Thymus (tissue), 11 donors: ENCODE measurements at regions not wholly inside any gene's neighbourhood (a gene's known extent, or its start where the extent isn't known, plus 50 kb on each side); places are given as distances from the start of the nearest gene placed in this dataset.
"Not testable (repeated sequence)": the region's sequence is repeated elsewhere in the genome, so short reads cannot be mapped to it uniquely, and the experiment has no call there.

ENCODE experiments used
- DNase-seq, 9 donors: peaks; one replicate each; pipeline ENCODE4 v3.0.0-alpha.2; 2013; ENCODE audit warnings: low spot score in 9 of 9, low read depth in 6 of 9, missing footprints in 1 of 9
- H3K27ac ChIP-seq, 2 donors: one replicate each; pipeline ENCODE4 v1.5.1; 2013; ENCODE audit warnings: control low read depth in 1 of 2, low read depth in 1 of 2, low read length in 1 of 2, mild to moderate bottlenecking in 1 of 2, moderate library complexity in 1 of 2
- H3K27me3 ChIP-seq, 2 donors: one replicate each; pipeline ENCODE4 v1.5.1; 2013; ENCODE audit warnings: low read length in 1 of 2; ENCODE audit not compliant: control insufficient read depth in 2 of 2, insufficient read depth in 1 of 2
- H3K36me3 ChIP-seq, 2 donors: one replicate each; pipeline ENCODE4 v1.5.1; 2013; ENCODE audit warnings: low read length in 1 of 2, mild to moderate bottlenecking in 1 of 2, moderate library complexity in 1 of 2; ENCODE audit not compliant: control insufficient read depth in 2 of 2, insufficient read depth in 2 of 2
- H3K4me1 ChIP-seq, 2 donors: one replicate each; pipeline ENCODE4 v1.5.1; 2013; ENCODE audit warnings: low read length in 2 of 2; ENCODE audit not compliant: control insufficient read depth in 2 of 2, insufficient read depth in 2 of 2
- H3K4me3 ChIP-seq, 2 donors: one replicate each; pipeline ENCODE4 v1.5.1; 2013; ENCODE audit warnings: low read length in 2 of 2, control low read depth in 1 of 2, mild to moderate bottlenecking in 1 of 2
- H3K9me3 ChIP-seq, 2 donors: one replicate each; pipeline ENCODE4 v1.5.1; 2013; ENCODE audit warnings: low read length in 1 of 2, mild to moderate bottlenecking in 1 of 2; ENCODE audit not compliant: control insufficient read depth in 2 of 2, insufficient read depth in 1 of 2
- WGBS: extraction: QIAGEN DNeasy Blood & Tissue Kit; methylation state at CpG from one replicate; pipeline ENCODE4 v1.1.7; 2013; 5-methylcytosine and 5-hydroxymethylcytosine counted together
- donor health status: healthy.

DNA sequence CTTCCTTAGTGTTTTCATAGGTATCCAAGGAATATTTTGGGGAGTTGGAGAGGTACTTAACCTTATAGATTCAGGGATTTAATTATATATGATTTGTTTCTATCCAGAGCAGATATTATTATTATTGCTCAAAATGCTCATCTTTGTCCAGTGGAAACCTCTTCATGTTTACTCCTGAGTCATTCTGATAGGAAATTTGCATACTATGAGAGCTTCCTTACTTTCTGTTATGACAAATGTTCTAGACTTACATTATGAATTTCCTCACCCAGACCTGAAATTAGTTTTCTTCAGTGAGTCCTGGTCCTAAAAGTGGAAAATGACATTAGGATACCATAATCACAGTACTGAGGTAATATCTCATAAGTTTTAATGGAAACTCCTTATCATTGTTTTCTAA lies 57.5 kb upstream of the PLPPR5 start:
- H3K27me3 ChIP-seq = no peaks in the 10 kb centered on the region
- no peak overlapping the region for H3K4me3 ChIP-seq
- H3K4me1 ChIP-seq = no peaks in the 10 kb centered on the region
- no peak for DNase-seq
- H3K27ac ChIP-seq = no peak overlapping the region
- H3K36me3 ChIP-seq = no peaks in the 10 kb centered on the region
- no peaks in the 10 kb centered on the region for H3K9me3 ChIP-seq

DNA sequence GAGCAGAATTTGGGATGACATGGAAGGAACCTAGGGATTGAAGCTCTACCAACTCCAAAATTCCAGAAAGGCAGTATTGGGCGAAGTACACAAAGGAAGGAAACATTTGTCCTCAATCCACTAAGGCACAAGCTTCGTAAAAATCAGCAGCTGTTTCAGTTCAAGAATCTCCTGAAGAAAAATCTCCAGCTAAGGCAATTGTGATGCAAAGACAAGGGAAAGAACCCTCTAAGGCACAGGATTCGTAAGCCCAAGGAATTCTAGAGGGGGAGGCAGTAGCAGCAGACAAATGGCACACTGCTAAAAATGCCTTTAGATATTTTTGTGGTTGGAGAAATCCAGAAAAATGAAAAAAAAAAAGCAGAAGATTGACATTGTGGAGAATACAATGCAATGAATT lies 64.5 kb upstream of the PLPPR5 start:
- whole genome bisulfite sequencing = 88% methylated on average over 3 of the region's 3 CpGs
- H3K27me3 ChIP-seq = no peaks in the 10 kb centered on the region
- no peaks in the 10 kb centered on the region for H3K9me3 ChIP-seq
- H3K36me3 ChIP-seq = no peaks in the 10 kb centered on the region
- no peak overlapping the region for H3K27ac ChIP-seq
- DNase-seq = no peak
- no peaks in the 10 kb centered on the region for H3K4me1 ChIP-seq
- H3K4me3 ChIP-seq = no peak overlapping the region

- H3K9me3 ChIP-seq, H3K27me3 ChIP-seq, H3K36me3 ChIP-seq, H3K4me1 ChIP-seq, DNase-seq, H3K27ac ChIP-seq, H3K4me3 ChIP-seq: not testable (repeated sequence)
- 97% methylated on average over 31 of the region's 31 CpGs for WGBS
Measured at GRCh38 chr1:99078529-99078928, 73.9 kb upstream of the PLPPR5 start.

GRCh38 chr1:99082366-99082765 lies 77.7 kb upstream of the PLPPR5 start:
- 61% methylated on average over 2 of the region's 2 CpGs for WGBS
- no peaks in the 10 kb centered on the region for H3K36me3 ChIP-seq
- no peaks in the 10 kb centered on the region for H3K4me1 ChIP-seq
- H3K9me3 ChIP-seq = no peaks in the 10 kb centered on the region
- DNase-seq = no peak
- H3K4me3 ChIP-seq = no peak overlapping the region
- H3K27me3 ChIP-seq = no peaks in the 10 kb centered on the region
- no peak overlapping the region for H3K27ac ChIP-seq

DNA sequence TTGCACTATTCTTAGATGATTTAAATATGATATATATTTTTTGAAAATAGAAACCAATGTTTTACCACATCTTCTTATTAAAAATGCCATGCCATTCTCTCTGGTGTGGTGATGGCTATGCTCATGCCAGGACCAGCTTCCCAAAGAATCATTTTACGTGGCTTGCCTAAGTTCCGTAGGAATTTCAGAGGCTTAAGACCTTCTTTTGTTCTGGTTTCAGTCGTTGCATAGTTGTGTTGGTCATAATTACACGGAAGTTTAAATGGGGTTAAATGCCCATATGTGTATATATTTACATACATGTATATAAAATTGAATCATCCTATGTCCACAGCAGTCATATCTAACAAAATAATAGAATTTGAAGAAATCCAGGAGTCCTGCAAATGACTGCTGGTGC lies 78.7 kb upstream of the PLPPR5 start:
- H3K27me3 ChIP-seq = no peaks in the 10 kb centered on the region
- no peak overlapping the region for H3K27ac ChIP-seq
- H3K9me3 ChIP-seq = no peaks in the 10 kb centered on the region
- no peaks in the 10 kb centered on the region for H3K36me3 ChIP-seq
- DNase-seq = no peak
- no peaks in the 10 kb centered on the region for H3K4me1 ChIP-seq
- H3K4me3 ChIP-seq = no peak overlapping the region
- 87% methylated on average over 4 of the region's 4 CpGs for WGBS

DNA sequence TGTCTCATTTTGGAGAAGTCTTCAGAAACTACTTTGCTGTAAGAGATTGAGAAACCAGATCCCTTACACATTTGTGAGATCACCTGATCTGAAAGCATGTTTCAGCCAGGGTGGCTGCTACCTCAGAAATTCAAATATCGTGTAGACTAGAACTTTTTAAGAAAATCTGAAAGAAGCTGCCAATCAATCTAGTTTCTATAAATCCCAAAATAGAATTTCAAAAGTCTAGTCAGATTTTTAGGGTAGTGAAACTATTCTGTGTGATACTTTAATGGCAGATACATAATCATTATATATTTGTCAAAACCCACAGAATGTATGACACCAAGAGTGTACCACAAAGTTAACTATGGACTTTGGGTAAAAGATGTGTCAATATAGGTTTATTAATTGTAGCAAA lies 79.9 kb upstream of the PLPPR5 start:
- no peaks in the 10 kb centered on the region for H3K9me3 ChIP-seq
- no peak overlapping the region for H3K4me3 ChIP-seq
- H3K36me3 ChIP-seq = no peaks in the 10 kb centered on the region
- no peak overlapping the region for H3K27ac ChIP-seq
- no peaks in the 10 kb centered on the region for H3K4me1 ChIP-seq
- no peaks in the 10 kb centered on the region for H3K27me3 ChIP-seq
- no peak for DNase-seq
- whole genome bisulfite sequencing = 93% methylated on average over 1 of the region's 1 CpG

DNA sequence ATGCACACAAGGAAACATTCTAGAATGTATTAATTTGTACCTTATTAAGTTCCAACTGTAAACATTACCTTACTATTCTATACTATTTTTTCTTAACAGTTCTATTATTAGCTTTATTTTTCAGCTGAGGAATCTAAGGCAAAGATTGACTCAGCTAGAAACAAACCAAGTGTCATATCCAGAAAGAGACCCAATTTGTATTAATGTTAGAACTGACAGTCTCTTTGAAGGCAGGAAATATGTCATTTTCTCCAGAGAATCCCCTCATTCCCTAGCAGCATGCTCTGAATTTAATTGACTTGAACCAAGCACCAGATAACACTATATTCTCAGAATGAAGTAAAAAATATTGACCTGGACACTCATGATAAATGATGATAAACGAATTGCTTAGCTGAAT lies 81.4 kb upstream of the PLPPR5 start:
- H3K27me3 ChIP-seq = no peaks in the 10 kb centered on the region
- H3K4me1 ChIP-seq = no peaks in the 10 kb centered on the region
- WGBS = 73% methylated on average over 1 of the region's 1 CpG
- H3K36me3 ChIP-seq = no peaks in the 10 kb centered on the region
- H3K4me3 ChIP-seq = no peak overlapping the region
- no peaks in the 10 kb centered on the region for H3K9me3 ChIP-seq
- no peak for DNase-seq
- H3K27ac ChIP-seq = no peak overlapping the region

- H3K9me3 ChIP-seq = no peaks in the 10 kb centered on the region
- H3K27ac ChIP-seq = no peak overlapping the region
- no peak for DNase-seq
- no peaks in the 10 kb centered on the region for H3K36me3 ChIP-seq
- no peaks in the 10 kb centered on the region for H3K4me1 ChIP-seq
- 96% methylated on average over 1 of the region's 1 CpG for WGBS
- H3K27me3 ChIP-seq = no peaks in the 10 kb centered on the region
- H3K4me3 ChIP-seq = no peak overlapping the region
Measured at GRCh38 chr1:99098589-99098988, 93.9 kb upstream of the PLPPR5 start.

- no peaks in the 10 kb centered on the region for H3K4me1 ChIP-seq
Measured at GRCh38 chr1:99106274-99106673, 101.6 kb upstream of the PLPPR5 start.

DNA sequence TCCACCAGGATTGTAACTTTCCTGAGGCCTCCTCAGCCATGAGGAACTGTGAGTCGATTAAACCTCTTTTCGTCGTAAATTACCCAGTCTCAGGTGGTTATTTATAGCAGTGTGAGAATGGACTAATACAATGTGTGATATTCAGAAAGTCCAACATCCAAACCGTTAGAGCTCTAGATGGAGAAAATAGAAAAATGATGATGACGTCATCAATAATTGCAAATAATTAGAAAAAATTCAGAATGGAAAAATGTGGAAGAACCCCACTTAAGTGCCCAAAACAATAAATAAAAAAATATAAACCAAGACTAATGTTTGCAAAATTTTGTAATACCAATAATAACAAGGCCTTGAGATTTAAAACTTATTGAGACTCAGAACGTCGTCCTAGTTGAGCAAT lies 103.0 kb upstream of the PLPPR5 start:
- Histone ChIP-seq H3K4me1 (no peaks in the 10 kb centered on the region), H3K4me3 (no peak overlapping the region), H3K9me3 (no peaks in the 10 kb centered on the region), H3K36me3 (no peaks in the 10 kb centered on the region), H3K27ac (no peak overlapping the region), H3K27me3 (no peaks in the 10 kb centered on the region)
- WGBS = 65% methylated on average over 7 of the region's 7 CpGs
- no peak for DNase-seq

More at GRCh38 chr1:99106274-99106673, 101.6 kb upstream of the PLPPR5 start:
- DNase-seq = peak in 1 of 9 donors; percentile 13
- H3K9me3 ChIP-seq = no peaks in the 10 kb centered on the region
- no peaks in the 10 kb centered on the region for H3K27me3 ChIP-seq
- no peak overlapping the region for H3K27ac ChIP-seq
- H3K4me3 ChIP-seq = no peak overlapping the region
- 86% methylated on average over 1 of the region's 1 CpG for WGBS
- H3K36me3 ChIP-seq = no peaks in the 10 kb centered on the region
